IPS-18c (cell line): ENCODE measurements at regions not wholly inside any gene's neighbourhood (a gene's known extent, or its start where the extent isn't known, plus 50 kb on each side); places are given as distances from the start of the nearest gene placed in this dataset.
A peak's percentile ranks its signal among the peaks of the same experiment; 100 is the strongest.

Source experiments
- H3K4me3 ChIP-seq: 2 replicates; pipeline ENCODE4 v1.7.0; 2013; ENCODE audit warnings: low read depth, mild to moderate bottlenecking, low read length, moderate library complexity; ENCODE audit not compliant: insufficient read depth
- H3K9me3 ChIP-seq: one replicate; pipeline ENCODE4 v1.6.1; 2013; ENCODE audit warnings: mild to moderate bottlenecking, low read length, moderate library complexity; ENCODE audit not compliant: control insufficient read depth, insufficient read depth

GRCh38 chr20:59398537-59399205, 98.3 kb downstream of the EDN3 start:
- Histone ChIP-seq H3K9me3 (no peaks in the 10 kb centered on the region), H3K4me3 (no peak overlapping the region)

- no peaks in the 10 kb centered on the region for H3K9me3 ChIP-seq
Observed at GRCh38 chr20:59399426-59400099, 99.2 kb downstream of the EDN3 start.

GRCh38 chr20:59400708-59401107, 100.3 kb downstream of the EDN3 start:
- no peak overlapping the region for H3K4me3 ChIP-seq
- H3K9me3 ChIP-seq, result no peaks in the 10 kb centered on the region

More at GRCh38 chr20:59399426-59400099, 99.2 kb downstream of the EDN3 start:
- no peak overlapping the region for H3K4me3 ChIP-seq

GRCh38 chr20:59402681-59403080, 102.3 kb downstream of the EDN3 start:
- Histone ChIP-seq H3K9me3 (no peaks in the 10 kb centered on the region), H3K4me3 (peak overlapping the region; percentile 57)

- peak overlapping the region; percentile 57 for H3K4me3 ChIP-seq
- no peaks in the 10 kb centered on the region for H3K9me3 ChIP-seq
Observed at GRCh38 chr20:59403261-59403961, 103.0 kb downstream of the EDN3 start.

GRCh38 chr20:59403962-59404314, 103.5 kb downstream of the EDN3 start:
- Histone ChIP-seq H3K9me3 (peaks cover under 1% of the 10 kb centered on the region), H3K4me3 (no peak overlapping the region)

GRCh38 chr20:59404749-59405148, 104.3 kb downstream of the EDN3 start:
- peaks cover 3% of the 10 kb centered on the region for H3K9me3 ChIP-seq
- no peak overlapping the region for H3K4me3 ChIP-seq

GRCh38 chr20:59405226-59406200, 105.1 kb downstream of the EDN3 start:
- Histone ChIP-seq H3K4me3 (no peak overlapping the region), H3K9me3 (peaks cover 3% of the 10 kb centered on the region)

- Histone ChIP-seq H3K4me3 (no peak overlapping the region), H3K9me3 (peaks cover 3% of the 10 kb centered on the region)
Observed at GRCh38 chr20:59406446-59406845, 106.0 kb downstream of the EDN3 start.

GRCh38 chr20:59411170-59411569, 110.8 kb downstream of the EDN3 start:
- Histone ChIP-seq H3K9me3 (peaks cover 3% of the 10 kb centered on the region), H3K4me3 (no peak overlapping the region)

- H3K4me3 ChIP-seq, result no peak overlapping the region
Observed at GRCh38 chr20:59411589-59411988, 111.2 kb downstream of the EDN3 start.

GRCh38 chr20:59412181-59412580, 111.8 kb downstream of the EDN3 start:
- H3K4me3 ChIP-seq, result no peak overlapping the region
- peaks cover 3% of the 10 kb centered on the region for H3K9me3 ChIP-seq

More at GRCh38 chr20:59411589-59411988, 111.2 kb downstream of the EDN3 start:
- H3K9me3 ChIP-seq, result peaks cover 3% of the 10 kb centered on the region

- Histone ChIP-seq H3K9me3 (peaks cover 3% of the 10 kb centered on the region), H3K4me3 (no peak overlapping the region)
Observed at GRCh38 chr20:59412875-59413284, 112.5 kb downstream of the EDN3 start.

- Histone ChIP-seq H3K9me3 (peaks cover 3% of the 10 kb centered on the region), H3K4me3 (no peak overlapping the region)
Observed at GRCh38 chr20:59413326-59413865, 113.0 kb downstream of the EDN3 start.

- H3K9me3 ChIP-seq, result no peaks in the 10 kb centered on the region
Observed at GRCh38 chr20:59414936-59415623, 114.7 kb downstream of the EDN3 start.

GRCh38 chr20:59416916-59417315, 116.5 kb downstream of the EDN3 start:
- no peak overlapping the region for H3K4me3 ChIP-seq
- H3K9me3 ChIP-seq, result no peaks in the 10 kb centered on the region

More at GRCh38 chr20:59414936-59415623, 114.7 kb downstream of the EDN3 start:
- H3K4me3 ChIP-seq, result no peak overlapping the region
